Loucy (cell line): ENCODE measurements at regions not wholly inside any gene's neighbourhood (a gene's known extent, or its start where the extent isn't known, plus 50 kb on each side); places are given as distances from the start of the nearest gene placed in this dataset.
"Not testable (repeated sequence)": the region's sequence is repeated elsewhere in the genome, so short reads cannot be mapped to it uniquely, and the experiment has no call there.

Experiments used
- EZH2phosphoT487 ChIP-seq: fragments of 200-600 bp; IDR thresholded peaks from 2 replicates; pipeline ENCODE4 v1.6.1; 2018; ENCODE audit warnings: antibody characterized with exemption, mild to moderate bottlenecking, moderate library complexity, borderline replicate concordance
- TF ChIP-seq, protein P1 (sequence below): fragments of 200-600 bp; sonication (generic); conservative IDR thresholded peaks from 2 replicates; pipeline ENCODE4 v1.5.1; 2014; ENCODE audit warnings: mild to moderate bottlenecking, antibody characterized with exemption, low read length

GRCh38 chr15:20017581-20017980 lies 524.0 kb downstream of the GOLGA6L6 start:
- TF ChIP-seq, protein P1, sequence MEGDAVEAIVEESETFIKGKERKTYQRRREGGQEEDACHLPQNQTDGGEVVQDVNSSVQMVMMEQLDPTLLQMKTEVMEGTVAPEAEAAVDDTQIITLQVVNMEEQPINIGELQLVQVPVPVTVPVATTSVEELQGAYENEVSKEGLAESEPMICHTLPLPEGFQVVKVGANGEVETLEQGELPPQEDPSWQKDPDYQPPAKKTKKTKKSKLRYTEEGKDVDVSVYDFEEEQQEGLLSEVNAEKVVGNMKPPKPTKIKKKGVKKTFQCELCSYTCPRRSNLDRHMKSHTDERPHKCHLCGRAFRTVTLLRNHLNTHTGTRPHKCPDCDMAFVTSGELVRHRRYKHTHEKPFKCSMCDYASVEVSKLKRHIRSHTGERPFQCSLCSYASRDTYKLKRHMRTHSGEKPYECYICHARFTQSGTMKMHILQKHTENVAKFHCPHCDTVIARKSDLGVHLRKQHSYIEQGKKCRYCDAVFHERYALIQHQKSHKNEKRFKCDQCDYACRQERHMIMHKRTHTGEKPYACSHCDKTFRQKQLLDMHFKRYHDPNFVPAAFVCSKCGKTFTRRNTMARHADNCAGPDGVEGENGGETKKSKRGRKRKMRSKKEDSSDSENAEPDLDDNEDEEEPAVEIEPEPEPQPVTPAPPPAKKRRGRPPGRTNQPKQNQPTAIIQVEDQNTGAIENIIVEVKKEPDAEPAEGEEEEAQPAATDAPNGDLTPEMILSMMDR: not testable (repeated sequence)
- TF ChIP-seq EZH2phosphoT487: not testable (repeated sequence)
